ENCODE measurements at regions not wholly inside any gene's neighbourhood (a gene's known extent, or its start where the extent isn't known, plus 50 kb on each side); places are given as distances from the start of the nearest gene placed in this dataset.

DNA sequence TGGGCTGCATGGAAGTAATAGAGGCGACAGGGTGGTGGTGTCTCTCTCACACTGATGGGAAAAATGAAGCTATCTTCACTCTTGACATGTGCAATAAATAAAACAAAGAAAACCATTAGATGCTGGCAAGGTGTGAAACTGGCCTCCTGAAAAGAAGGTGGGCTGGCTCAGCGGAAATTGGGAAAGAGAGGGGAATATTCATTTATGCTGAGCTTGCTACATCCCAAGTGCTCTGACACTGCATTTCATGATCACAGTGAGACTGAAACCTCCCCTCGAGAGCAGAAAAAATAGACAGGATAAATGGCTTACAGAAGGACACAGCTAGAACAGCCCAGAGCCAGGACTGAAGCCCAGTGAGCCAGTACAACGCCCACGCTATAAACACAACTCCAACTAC lies 112.1 kb upstream of the SMLR1 start:
- TF ChIP-seq CTCF (IDR thresholded peaks at IDR 0.05; ENCODE audit: borderline replicate concordance, extremely low read depth, low read length, poor library complexity, severe bottlenecking) (no peak), EZH2 (IDR thresholded peaks at IDR 0.05; ENCODE audit: borderline replicate concordance, low read depth, low read length, severe bottlenecking) (no peak)
